CD14-positive monocyte (primary cell): ENCODE measurements at regions not wholly inside any gene's neighbourhood (a gene's known extent, or its start where the extent isn't known, plus 50 kb on each side); places are given as distances from the start of the nearest gene placed in this dataset.

Source experiments
- DNase-seq, 3 donors: peaks; one replicate each; pipeline ENCODE4 v3.0.0-alpha.2; 2011 to 2022
- H2AFZ ChIP-seq: 2 replicates; pipeline ENCODE4 v1.6.0; 2012; ENCODE audit warnings: mild to moderate bottlenecking, low read depth, low read length, inconsistent platforms; ENCODE audit not compliant: insufficient read depth, poor library complexity, severe bottlenecking
- H3K27ac ChIP-seq, 2 donors: 1 replicate in 1 of 2; 2 replicates in 1 of 2; pipeline ENCODE4 v1.5.1; 2012 to 2013; ENCODE audit warnings: low read length in 2 of 2, control low read depth in 1 of 2, inconsistent platforms in 1 of 2, low read depth in 1 of 2, mild to moderate bottlenecking in 1 of 2
- H3K27me3 ChIP-seq, 2 donors: one replicate each; pipeline versions ENCODE4 v1.6.0 to v1.6.1; 2011 to 2013; ENCODE audit warnings: low read length in 2 of 2; ENCODE audit not compliant: control insufficient read depth in 2 of 2, insufficient read depth in 2 of 2
- H3K36me3 ChIP-seq, 2 donors: replicated peaks in 1 of 2; 1 replicate in 1 of 2; 2 replicates in 1 of 2; pipeline versions ENCODE4 v1.5.1 to v1.6.1; 2012 to 2013; ENCODE audit warnings: low read length in 2 of 2, control low read depth in 1 of 2, inconsistent platforms in 1 of 2, mild to moderate bottlenecking in 1 of 2; ENCODE audit not compliant: insufficient read depth in 2 of 2, control insufficient read depth in 1 of 2
- H3K4me1 ChIP-seq, 2 donors: 1 replicate in 1 of 2; 2 replicates in 1 of 2; pipeline versions ENCODE4 v1.5.1 to v1.6.1; 2012 to 2013; ENCODE audit warnings: low read length in 2 of 2, control low read depth in 1 of 2, inconsistent platforms in 1 of 2, mild to moderate bottlenecking in 1 of 2, moderate library complexity in 1 of 2; ENCODE audit not compliant: insufficient read depth in 2 of 2, control insufficient read depth in 1 of 2
- H3K4me2 ChIP-seq: replicated peaks from 2 replicates; pipeline ENCODE3; 2012; ENCODE audit warnings: low read length, moderate library complexity, mild to moderate bottlenecking; ENCODE audit not compliant: poor library complexity, severe bottlenecking; ENCODE audit errors: extremely low read depth
- H3K4me3 ChIP-seq, 3 experiments: fragments of 200-600 bp in 1 of 3; sonication (generic) in 1 of 3; replicated peaks in 1 of 3; 1 replicate in 2 of 3; 2 replicates in 1 of 3; pipeline ENCODE4 v1.5.1; 2011 to 2013; ENCODE audit warnings: low read length in 3 of 3, mild to moderate bottlenecking in 3 of 3, control low read depth in 2 of 3, low read depth in 2 of 3, inconsistent platforms in 1 of 3, moderate library complexity in 1 of 3
- H3K79me2 ChIP-seq: 2 replicates; pipeline ENCODE4 v1.6.0; 2012; ENCODE audit warnings: mild to moderate bottlenecking, control low read depth, inconsistent platforms, low read length, moderate library complexity; ENCODE audit not compliant: insufficient read depth
- H3K9ac ChIP-seq: 2 replicates; pipeline ENCODE4 v1.6.0; 2017; ENCODE audit warnings: low read length, mild to moderate bottlenecking; ENCODE audit not compliant: insufficient read depth, poor library complexity, severe bottlenecking
- H3K9me3 ChIP-seq, 2 donors: replicated peaks in 1 of 2; 1 replicate in 1 of 2; 2 replicates in 1 of 2; pipeline versions ENCODE4 v1.5.1 to v1.6.1; 2012 to 2013; ENCODE audit warnings: low read length in 2 of 2, control low read depth in 1 of 2; ENCODE audit not compliant: control insufficient read depth in 1 of 2, insufficient read depth in 1 of 2
- H4K20me1 ChIP-seq: 2 replicates; pipeline ENCODE4 v1.6.0; 2012; ENCODE audit warnings: mild to moderate bottlenecking, low read length, control low read depth, moderate library complexity; ENCODE audit not compliant: insufficient read depth
- H3K27ac Mint-ChIP-seq, 7 donors: one replicate each; pipeline ENCODE4 v1.8.0; 2020; ENCODE audit warnings: mild to moderate bottlenecking in 7 of 7, mixed read lengths in 7 of 7, moderate library complexity in 6 of 7, inconsistent platforms in 2 of 7
- H3K27me3 Mint-ChIP-seq, 3 donors: one replicate each; pipeline ENCODE4 v1.8.0; 2021 to 2022; ENCODE audit warnings: low read depth in 3 of 3, mild to moderate bottlenecking in 3 of 3, mixed read lengths in 3 of 3, moderate library complexity in 3 of 3, inconsistent platforms in 1 of 3
- H3K36me3 Mint-ChIP-seq, 2 donors: one replicate each; pipeline ENCODE4 v1.8.0; 2020; ENCODE audit warnings: mixed read lengths in 2 of 2, inconsistent platforms in 1 of 2, mild to moderate bottlenecking in 1 of 2
- H3K4me1 Mint-ChIP-seq: one replicate; pipeline ENCODE4 v1.8.0; 2020; ENCODE audit warnings: mild to moderate bottlenecking, mixed read lengths
- H3K4me3 Mint-ChIP-seq, 2 donors: one replicate each; pipeline ENCODE4 v1.8.0; 2020; ENCODE audit warnings: mild to moderate bottlenecking in 2 of 2, mixed read lengths in 2 of 2, moderate library complexity in 1 of 2
- H3K9me3 Mint-ChIP-seq, 7 donors: one replicate each; pipeline ENCODE4 v1.8.0; 2020 to 2022; ENCODE audit warnings: mixed read lengths in 7 of 7, mild to moderate bottlenecking in 6 of 7, moderate library complexity in 6 of 7, inconsistent platforms in 2 of 7
- WGBS: methylation state at CpG from one replicate; pipeline ENCODE4 v1.1.5; 2013; ENCODE audit warnings: missing lambda C conversion rate; ENCODE audit not compliant: insufficient coverage; 5-methylcytosine and 5-hydroxymethylcytosine counted together
- intact Hi-C, 2 donors: fragments of 100-400 bp; cut with micrococcal nuclease; formaldehyde crosslinking; loops; one replicate each; pipeline versions ENCODE4 v1.15.0 to v1.15.1; 2023
- TF ChIP-seq, protein P1 (sequence below): fragments of 200-600 bp; IDR thresholded peaks from one replicate; pipeline ENCODE4 v1.8.0; 2022; ENCODE audit warnings: antibody characterized with exemption, mild to moderate bottlenecking

- intact Hi-C loops: loop anchor here (5.0 to 10.0 kb wide), 3 partner anchors 346 to 799 kb away; no protein-coding TSS in a partner anchor
- peaks cover 33% of the 10 kb centered on the region for H3K4me1 Mint-ChIP-seq
- Histone ChIP-seq H3K9me3 (no peaks in the 10 kb centered on the region), H3K9ac (no peak overlapping the region), H4K20me1 (no peaks in the 10 kb centered on the region), H3K27ac (no peak overlapping the region), H3K4me1 (peaks cover 24 to 31% of the 10 kb centered on the region in 2 donors), H2AFZ (no peak overlapping the region), H3K79me2 (no peaks in the 10 kb centered on the region), H3K4me3 (no peak overlapping the region), H3K27me3 (no peaks in the 10 kb centered on the region), H3K36me3 (no peaks in the 10 kb centered on the region), H3K4me2 (no peak overlapping the region)
- no peak overlapping the region for H3K27ac Mint-ChIP-seq
- peaks cover 0 to 2% (median 0%) of the 10 kb centered on the region in 7 donors for H3K9me3 Mint-ChIP-seq
- H3K27me3 Mint-ChIP-seq: peaks cover 0 to 1% (median 0%) of the 10 kb centered on the region in 3 donors
- no peak for DNase-seq
- H3K36me3 Mint-ChIP-seq: no peaks in the 10 kb centered on the region
- TF ChIP-seq, protein P1, sequence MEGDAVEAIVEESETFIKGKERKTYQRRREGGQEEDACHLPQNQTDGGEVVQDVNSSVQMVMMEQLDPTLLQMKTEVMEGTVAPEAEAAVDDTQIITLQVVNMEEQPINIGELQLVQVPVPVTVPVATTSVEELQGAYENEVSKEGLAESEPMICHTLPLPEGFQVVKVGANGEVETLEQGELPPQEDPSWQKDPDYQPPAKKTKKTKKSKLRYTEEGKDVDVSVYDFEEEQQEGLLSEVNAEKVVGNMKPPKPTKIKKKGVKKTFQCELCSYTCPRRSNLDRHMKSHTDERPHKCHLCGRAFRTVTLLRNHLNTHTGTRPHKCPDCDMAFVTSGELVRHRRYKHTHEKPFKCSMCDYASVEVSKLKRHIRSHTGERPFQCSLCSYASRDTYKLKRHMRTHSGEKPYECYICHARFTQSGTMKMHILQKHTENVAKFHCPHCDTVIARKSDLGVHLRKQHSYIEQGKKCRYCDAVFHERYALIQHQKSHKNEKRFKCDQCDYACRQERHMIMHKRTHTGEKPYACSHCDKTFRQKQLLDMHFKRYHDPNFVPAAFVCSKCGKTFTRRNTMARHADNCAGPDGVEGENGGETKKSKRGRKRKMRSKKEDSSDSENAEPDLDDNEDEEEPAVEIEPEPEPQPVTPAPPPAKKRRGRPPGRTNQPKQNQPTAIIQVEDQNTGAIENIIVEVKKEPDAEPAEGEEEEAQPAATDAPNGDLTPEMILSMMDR: no peak
- H3K4me3 Mint-ChIP-seq: no peak overlapping the region
Measured at GRCh38 chr1:199688774-199689173, 338.7 kb upstream of the NR5A2 start.

- peak; percentile 9 to 53 (median 45) for DNase-seq
- Mint-ChIP-seq H3K27me3 (peaks cover 0 to 1% (median 0%) of the 10 kb centered on the region in 3 donors), H3K27ac (peak overlapping the region; percentile 23 to 87 (median 62))
Measured at GRCh38 chr1:199690496-199690895, 337.0 kb upstream of the NR5A2 start.

More at GRCh38 chr1:199690496-199690895, 337.0 kb upstream of the NR5A2 start:
- Histone ChIP-seq H3K4me3 (no peak overlapping the region), H3K79me2 (no peaks in the 10 kb centered on the region), H3K9me3 (no peaks in the 10 kb centered on the region), H3K4me1 (peaks cover 24 to 31% of the 10 kb centered on the region in 2 donors), H3K36me3 (no peaks in the 10 kb centered on the region), H3K27me3 (no peaks in the 10 kb centered on the region), H3K27ac (no peak overlapping the region), H3K4me2 (peak overlapping the region; percentile 0), H2AFZ (no peak overlapping the region), H4K20me1 (no peaks in the 10 kb centered on the region), H3K9ac (no peak overlapping the region)
- H3K9me3 Mint-ChIP-seq: peaks cover 0 to 3% (median 0%) of the 10 kb centered on the region in 7 donors
- H3K4me3 Mint-ChIP-seq: no peak overlapping the region
- no CpG with 5 or more reads among the region's 1 CpG for WGBS
- no peaks in the 10 kb centered on the region for H3K36me3 Mint-ChIP-seq
- TF ChIP-seq, protein P1: no peak
- peaks cover 31% of the 10 kb centered on the region for H3K4me1 Mint-ChIP-seq
- intact Hi-C loops: loop anchor here in 1 of 2 donors (5.0 kb wide), 2 partner anchors 47 to 167 kb away; no protein-coding TSS in a partner anchor
